ENCODE measurements at regions not wholly inside any gene's neighbourhood (a gene's known extent, or its start where the extent isn't known, plus 50 kb on each side); places are given as distances from the start of the nearest gene placed in this dataset.

DNA sequence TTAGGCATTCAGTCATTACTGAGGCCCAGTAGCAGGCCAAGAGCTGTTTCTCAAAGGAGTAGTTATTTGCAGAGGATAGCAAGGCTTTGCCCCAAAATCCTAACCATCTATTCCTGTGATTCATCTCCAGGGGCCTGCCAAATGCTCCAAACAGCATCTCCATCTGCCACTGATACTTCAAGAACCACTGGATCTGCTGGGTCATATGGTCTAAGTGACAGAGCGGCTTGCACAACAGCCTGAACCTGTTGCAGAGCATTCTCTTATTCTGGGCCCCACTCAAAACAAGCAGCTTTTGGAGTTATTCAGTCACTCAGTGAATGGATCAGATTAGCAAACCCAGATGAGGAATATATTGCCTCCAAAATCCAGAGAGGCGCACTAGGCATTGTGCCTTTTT, 68.8 kb upstream of the ALDH1A3 start:
- no peak for ATAC-seq
- Histone ChIP-seq H3K27me3 (no peaks in the 10 kb centered on the region), H3K4me1 (no peaks in the 10 kb centered on the region), H3K36me3 (no peaks in the 10 kb centered on the region), H3K4me3 (no peak overlapping the region), H3K9me3 (peaks cover 0 to 3% (median under 1%) of the 10 kb centered on the region in 4 donors), H3K27ac (no peak overlapping the region)
- no peak for DNase-seq
- WGBS (ENCODE audit: insufficient coverage, low coverage, low lambda C conversion rate, missing lambda C conversion rate), result 87% methylated on average over 2 of the region's 2 CpGs
- TF ChIP-seq, protein P1, sequence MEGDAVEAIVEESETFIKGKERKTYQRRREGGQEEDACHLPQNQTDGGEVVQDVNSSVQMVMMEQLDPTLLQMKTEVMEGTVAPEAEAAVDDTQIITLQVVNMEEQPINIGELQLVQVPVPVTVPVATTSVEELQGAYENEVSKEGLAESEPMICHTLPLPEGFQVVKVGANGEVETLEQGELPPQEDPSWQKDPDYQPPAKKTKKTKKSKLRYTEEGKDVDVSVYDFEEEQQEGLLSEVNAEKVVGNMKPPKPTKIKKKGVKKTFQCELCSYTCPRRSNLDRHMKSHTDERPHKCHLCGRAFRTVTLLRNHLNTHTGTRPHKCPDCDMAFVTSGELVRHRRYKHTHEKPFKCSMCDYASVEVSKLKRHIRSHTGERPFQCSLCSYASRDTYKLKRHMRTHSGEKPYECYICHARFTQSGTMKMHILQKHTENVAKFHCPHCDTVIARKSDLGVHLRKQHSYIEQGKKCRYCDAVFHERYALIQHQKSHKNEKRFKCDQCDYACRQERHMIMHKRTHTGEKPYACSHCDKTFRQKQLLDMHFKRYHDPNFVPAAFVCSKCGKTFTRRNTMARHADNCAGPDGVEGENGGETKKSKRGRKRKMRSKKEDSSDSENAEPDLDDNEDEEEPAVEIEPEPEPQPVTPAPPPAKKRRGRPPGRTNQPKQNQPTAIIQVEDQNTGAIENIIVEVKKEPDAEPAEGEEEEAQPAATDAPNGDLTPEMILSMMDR (IDR thresholded peaks at IDR 0.05), result no peak
- TF ChIP-seq POLR2A (IDR thresholded peaks at IDR 0.05), result no peak
- intact Hi-C loops (cut with DNase I), result no loop called here

DNA sequence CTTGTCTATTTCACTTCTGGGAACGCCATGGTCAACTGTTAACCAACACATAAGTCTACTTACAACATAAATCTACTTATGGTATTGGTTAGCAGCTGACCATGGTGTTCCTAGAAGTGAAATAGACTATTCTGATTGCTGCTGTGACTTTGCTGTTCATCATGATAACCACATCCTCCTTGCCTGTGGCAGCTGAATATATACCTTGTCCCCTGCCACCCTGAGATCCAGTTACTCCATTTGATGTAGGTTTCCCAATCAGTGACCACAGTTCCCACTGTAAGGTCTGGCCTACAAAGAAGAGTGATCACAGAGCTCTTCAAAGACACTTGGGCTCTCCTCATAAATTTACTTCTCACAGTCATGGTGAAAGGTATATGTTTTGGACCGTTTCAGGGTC, 66.8 kb upstream of the ALDH1A3 start:
- intact Hi-C loops (cut with DNase I), result no loop called here
- Histone ChIP-seq H3K36me3 (no peaks in the 10 kb centered on the region), H3K4me1 (no peaks in the 10 kb centered on the region), H3K9me3 (peaks cover 0 to 7% (median 1%) of the 10 kb centered on the region in 4 donors), H3K27me3 (no peaks in the 10 kb centered on the region), H3K4me3 (no peak overlapping the region), H3K27ac (no peak overlapping the region)
- ATAC-seq (no peak), DNase-seq (no peak)
- 18% methylated on average over 2 of the region's 2 CpGs for WGBS (ENCODE audit: insufficient coverage, low coverage, low lambda C conversion rate, missing lambda C conversion rate)
- TF ChIP-seq, protein P1 (IDR thresholded peaks at IDR 0.05), result no peak
- no peak for TF ChIP-seq POLR2A (IDR thresholded peaks at IDR 0.05)

DNA sequence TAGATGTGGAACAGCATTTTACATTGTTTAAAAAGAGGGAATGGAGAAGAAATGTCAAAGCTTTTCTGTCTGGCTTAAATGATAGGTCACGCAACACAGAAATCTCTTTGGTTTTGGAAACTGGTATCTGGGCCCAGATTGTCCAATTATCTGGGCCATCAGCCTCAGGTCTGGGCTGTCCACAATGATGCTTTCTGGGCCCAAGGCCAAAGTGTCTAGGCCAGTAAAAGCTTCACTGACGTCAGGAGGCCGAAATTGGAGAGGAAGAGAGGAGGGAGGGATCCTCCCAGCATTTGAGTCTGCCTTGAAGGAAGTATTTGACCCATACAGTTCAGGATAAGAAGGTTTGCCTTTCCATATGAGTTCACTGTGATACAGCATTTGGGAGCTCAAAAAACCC, 60.7 kb upstream of the ALDH1A3 start:
- intact Hi-C loops (cut with DNase I), result no loop called here
- no peak for DNase-seq
- no peak for ATAC-seq

DNA sequence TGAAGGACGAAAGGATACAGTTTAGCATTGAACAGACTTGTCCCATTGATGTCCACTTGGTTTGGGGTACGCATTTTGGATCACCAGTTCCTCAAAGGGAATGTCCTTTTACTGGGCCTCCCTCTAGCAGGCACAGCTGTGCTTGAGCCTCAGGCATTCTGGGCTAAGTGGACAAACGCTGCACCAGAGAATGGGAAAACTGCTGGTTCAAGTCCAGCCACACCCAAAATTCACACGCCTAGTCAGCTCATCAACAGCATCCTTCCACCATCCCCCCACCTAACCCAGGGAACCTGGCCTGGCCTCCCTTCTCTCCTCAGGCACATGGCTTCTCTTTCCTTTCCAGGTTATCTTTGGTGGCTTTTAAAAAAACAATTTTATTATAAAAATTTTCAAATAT, 59.1 kb upstream of the ALDH1A3 start:
- TF ChIP-seq POLR2A (IDR thresholded peaks at IDR 0.05), result no peak
- TF ChIP-seq, protein P1 (IDR thresholded peaks at IDR 0.05), result no peak
- Histone ChIP-seq H3K36me3 (no peaks in the 10 kb centered on the region), H3K4me1 (no peaks in the 10 kb centered on the region), H3K4me3 (no peak overlapping the region), H3K9me3 (peaks cover 0 to 7% (median 0%) of the 10 kb centered on the region in 4 donors), H3K27me3 (no peaks in the 10 kb centered on the region), H3K27ac (no peak overlapping the region)
- intact Hi-C loops (cut with DNase I), result no loop called here
- DNase-seq, result no peak
- ATAC-seq, result no peak
- 39% methylated on average over 4 of the region's 4 CpGs for WGBS (ENCODE audit: insufficient coverage, low coverage, low lambda C conversion rate, missing lambda C conversion rate)

More for the DNA sequence above, 60.7 kb upstream of the ALDH1A3 start:
- H3K4me1 ChIP-seq, result no peaks in the 10 kb centered on the region
- no peaks in the 10 kb centered on the region for H3K27me3 ChIP-seq
- no peak overlapping the region for H3K27ac ChIP-seq
- TF ChIP-seq POLR2A (IDR thresholded peaks at IDR 0.05), result no peak
- H3K4me3 ChIP-seq, result no peak overlapping the region
- 41% methylated on average over 3 of the region's 3 CpGs for WGBS (ENCODE audit: insufficient coverage, low coverage, low lambda C conversion rate, missing lambda C conversion rate)
- no peaks in the 10 kb centered on the region for H3K36me3 ChIP-seq
- peaks cover 0 to 7% (median 0%) of the 10 kb centered on the region in 4 donors for H3K9me3 ChIP-seq

DNA sequence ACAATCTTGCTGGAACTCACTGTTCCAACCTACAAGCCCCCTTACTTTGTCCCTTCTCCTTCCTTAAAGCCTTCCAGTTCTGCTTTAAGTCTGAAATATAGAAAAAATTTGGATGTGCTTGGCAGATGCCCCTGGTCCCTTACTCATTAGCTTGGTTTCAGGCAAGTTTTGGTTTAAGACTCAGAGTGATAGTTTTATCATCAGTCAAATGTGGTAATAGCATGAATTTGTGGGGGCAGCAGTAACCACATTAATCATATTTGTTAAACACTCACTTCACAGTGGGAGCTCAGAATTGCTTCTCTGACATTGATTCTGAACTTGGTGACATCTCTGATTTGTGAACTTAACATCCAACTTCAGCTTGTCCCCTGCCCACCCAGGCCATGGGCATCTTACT, 58.3 kb upstream of the ALDH1A3 start:
- Histone ChIP-seq H3K27me3 (no peaks in the 10 kb centered on the region), H3K9me3 (peaks cover 0 to under 1% (median 0%) of the 10 kb centered on the region in 4 donors), H3K4me3 (no peak overlapping the region), H3K27ac (no peak overlapping the region), H3K4me1 (no peaks in the 10 kb centered on the region), H3K36me3 (no peaks in the 10 kb centered on the region)
- intact Hi-C loops (cut with DNase I), result no loop called here
- DNase-seq (no peak), ATAC-seq (no peak)
- no peak for TF ChIP-seq POLR2A (IDR thresholded peaks at IDR 0.05)
- TF ChIP-seq, protein P1 (IDR thresholded peaks at IDR 0.05), result no peak
